Type B pancreatic cell (in vitro differentiated cells): ENCODE measurements at regions not wholly inside any gene's neighbourhood (a gene's known extent, or its start where the extent isn't known, plus 50 kb on each side); places are given as distances from the start of the nearest gene placed in this dataset.

Source experiments
- DNase-seq: peaks from one replicate; pipeline ENCODE4 v3.0.0; 2021; ENCODE audit warnings: mixed read lengths; ENCODE audit not compliant: unreplicated experiment; ENCODE audit errors: extremely low spot score
- H3K27ac Mint-ChIP-seq: 2 replicates; pipeline ENCODE4 v1.8.0; 2021; ENCODE audit warnings: mild to moderate bottlenecking, mixed read lengths
- H3K27me3 Mint-ChIP-seq: 2 replicates; pipeline ENCODE4 v1.8.0; 2021; ENCODE audit warnings: mixed read lengths
- H3K36me3 Mint-ChIP-seq: 2 replicates; pipeline ENCODE4 v1.8.0; 2021; ENCODE audit warnings: mixed read lengths
- H3K4me1 Mint-ChIP-seq: one replicate; pipeline ENCODE4 v1.8.0; 2021; ENCODE audit warnings: mixed read lengths; ENCODE audit not compliant: unreplicated experiment
- H3K4me3 Mint-ChIP-seq: 2 replicates; pipeline ENCODE4 v1.8.0; 2021; ENCODE audit warnings: mild to moderate bottlenecking, mixed read lengths
- H3K9me3 Mint-ChIP-seq: 2 replicates; pipeline ENCODE4 v1.8.0; 2021; ENCODE audit warnings: mixed read lengths
- CTCF ChIP-seq: fragments of 200-600 bp; sonication (generic); conservative IDR thresholded peaks from 2 replicates; pipeline ENCODE4 v1.5.0; 2021; ENCODE audit warnings: antibody characterized with exemption, mild to moderate bottlenecking

- no peak for DNase-seq
- TF ChIP-seq CTCF: no peak
- Mint-ChIP-seq H3K4me3 (no peak overlapping the region), H3K36me3 (no peaks in the 10 kb centered on the region), H3K4me1 (no peaks in the 10 kb centered on the region), H3K9me3 (no peaks in the 10 kb centered on the region), H3K27ac (no peak overlapping the region), H3K27me3 (no peaks in the 10 kb centered on the region)
These were observed 120.5 kb downstream of the SNX18 start for GRCh38 chr5:54638106-54638505.

GRCh38 chr5:54637654-54638053 lies 120.1 kb downstream of the SNX18 start:
- H3K27me3 Mint-ChIP-seq: no peaks in the 10 kb centered on the region
- H3K4me1 Mint-ChIP-seq: no peaks in the 10 kb centered on the region
- no peak overlapping the region for H3K27ac Mint-ChIP-seq
- TF ChIP-seq CTCF: no peak
- no peaks in the 10 kb centered on the region for H3K36me3 Mint-ChIP-seq
- H3K9me3 Mint-ChIP-seq: no peaks in the 10 kb centered on the region
- no peak for DNase-seq
- no peak overlapping the region for H3K4me3 Mint-ChIP-seq

DNA sequence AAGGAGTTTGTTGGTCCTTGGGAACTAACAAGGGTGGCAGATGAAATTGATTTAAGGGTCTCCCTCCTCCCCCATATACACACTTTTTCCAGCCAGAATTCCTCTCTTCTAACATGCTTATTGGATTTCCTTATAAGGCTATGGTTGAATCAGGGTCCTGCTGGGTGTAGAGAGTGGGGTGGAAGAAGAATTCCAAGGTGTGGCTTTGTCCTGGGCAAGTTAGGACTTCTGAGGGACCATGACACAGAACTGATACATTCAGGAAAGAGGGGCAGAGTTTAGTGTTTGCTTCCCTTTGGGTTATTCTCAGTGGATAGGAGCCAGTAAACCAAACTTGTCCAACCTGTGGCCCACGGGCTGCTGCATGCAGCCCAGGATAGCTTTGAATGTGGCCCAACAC lies 116.5 kb downstream of the SNX18 start:
- no peak overlapping the region for H3K27ac Mint-ChIP-seq
- no peaks in the 10 kb centered on the region for H3K27me3 Mint-ChIP-seq
- no peaks in the 10 kb centered on the region for H3K36me3 Mint-ChIP-seq
- no peaks in the 10 kb centered on the region for H3K4me1 Mint-ChIP-seq
- TF ChIP-seq CTCF: no peak
- H3K4me3 Mint-ChIP-seq: no peak overlapping the region
- no peak for DNase-seq
- H3K9me3 Mint-ChIP-seq: no peaks in the 10 kb centered on the region

- Mint-ChIP-seq H3K4me1 (no peaks in the 10 kb centered on the region), H3K27ac (no peak overlapping the region), H3K4me3 (no peak overlapping the region), H3K9me3 (no peaks in the 10 kb centered on the region), H3K36me3 (no peaks in the 10 kb centered on the region), H3K27me3 (no peaks in the 10 kb centered on the region)
- DNase-seq: no peak
- TF ChIP-seq CTCF: no peak
These were observed 114.7 kb downstream of the SNX18 start for GRCh38 chr5:54632131-54632701.

- H3K27me3 Mint-ChIP-seq: no peaks in the 10 kb centered on the region
These were observed 113.3 kb downstream of the SNX18 start for GRCh38 chr5:54630738-54631359.

More at GRCh38 chr5:54630738-54631359, 113.3 kb downstream of the SNX18 start:
- no peaks in the 10 kb centered on the region for H3K9me3 Mint-ChIP-seq
- H3K4me1 Mint-ChIP-seq: no peaks in the 10 kb centered on the region
- TF ChIP-seq CTCF: no peak
- no peak overlapping the region for H3K27ac Mint-ChIP-seq
- no peak overlapping the region for H3K4me3 Mint-ChIP-seq
- no peaks in the 10 kb centered on the region for H3K36me3 Mint-ChIP-seq
- no peak for DNase-seq
